ENCODE measurements at regions not wholly inside any gene's neighbourhood (a gene's known extent, or its start where the extent isn't known, plus 50 kb on each side); places are given as distances from the start of the nearest gene placed in this dataset.
"Not testable (repeated sequence)": the region's sequence is repeated elsewhere in the genome, so short reads cannot be mapped to it uniquely, and the experiment has no call there.

GRCh38 chr10:36995806-36996205, 129.6 kb upstream of the ANKRD30A start:
- not testable (repeated sequence) for H3K27ac ChIP-seq (ENCODE audit: low read depth, low read length); H3K9me3 ChIP-seq (ENCODE audit: control insufficient read depth in 1 of 2, low read length in 2 of 2); H3K27me3 ChIP-seq (ENCODE audit: control insufficient read depth in 1 of 2, insufficient read depth in 2 of 2, low read length in 2 of 2); H3K4me3 ChIP-seq (ENCODE audit: low read depth in 1 of 2, low read length in 2 of 2); H3K9ac ChIP-seq (ENCODE audit: low read depth in 1 of 2, low read length in 2 of 2); H3K36me3 ChIP-seq (ENCODE audit: control insufficient read depth in 1 of 2, insufficient read depth in 2 of 2, low read length in 2 of 2); H3K4me1 ChIP-seq (ENCODE audit: control insufficient read depth in 1 of 2, insufficient read depth in 2 of 2, low read length in 2 of 2)

GRCh38 chr10:36994886-36995285, 130.5 kb upstream of the ANKRD30A start:
- H3K27me3 ChIP-seq (ENCODE audit: control insufficient read depth in 1 of 2, insufficient read depth in 2 of 2, low read length in 2 of 2), result no peaks in the 10 kb centered on the region
- H3K9ac ChIP-seq (ENCODE audit: low read depth in 1 of 2, low read length in 2 of 2), result no peak overlapping the region
- H3K4me3 ChIP-seq (ENCODE audit: low read depth in 1 of 2, low read length in 2 of 2), result no peak overlapping the region
- H3K27ac ChIP-seq (ENCODE audit: low read depth, low read length), result no peak overlapping the region
- H3K9me3 ChIP-seq (ENCODE audit: control insufficient read depth in 1 of 2, low read length in 2 of 2), result peaks cover 2 to 6% of the 10 kb centered on the region in 2 donors
- H3K36me3 ChIP-seq (ENCODE audit: control insufficient read depth in 1 of 2, insufficient read depth in 2 of 2, low read length in 2 of 2), result no peaks in the 10 kb centered on the region
- no peaks in the 10 kb centered on the region for H3K4me1 ChIP-seq (ENCODE audit: control insufficient read depth in 1 of 2, insufficient read depth in 2 of 2, low read length in 2 of 2)

GRCh38 chr10:36989233-36989632, 136.2 kb upstream of the ANKRD30A start:
- Histone ChIP-seq H3K36me3 (ENCODE audit: control insufficient read depth in 1 of 2, insufficient read depth in 2 of 2, low read length in 2 of 2) (no peaks in the 10 kb centered on the region), H3K9me3 (ENCODE audit: control insufficient read depth in 1 of 2, low read length in 2 of 2) (peaks cover 7 to 10% of the 10 kb centered on the region in 2 donors), H3K9ac (ENCODE audit: low read depth in 1 of 2, low read length in 2 of 2) (no peak overlapping the region), H3K4me1 (ENCODE audit: control insufficient read depth in 1 of 2, insufficient read depth in 2 of 2, low read length in 2 of 2) (no peaks in the 10 kb centered on the region), H3K27ac (ENCODE audit: low read depth, low read length) (no peak overlapping the region), H3K4me3 (ENCODE audit: low read depth in 1 of 2, low read length in 2 of 2) (no peak overlapping the region), H3K27me3 (ENCODE audit: control insufficient read depth in 1 of 2, insufficient read depth in 2 of 2, low read length in 2 of 2) (no peaks in the 10 kb centered on the region)

GRCh38 chr10:36946598-36946997, 178.8 kb upstream of the ANKRD30A start:
- Histone ChIP-seq H3K9me3 (ENCODE audit: control insufficient read depth in 1 of 2, low read length in 2 of 2) (peaks cover 3 to 10% of the 10 kb centered on the region in 2 donors), H3K36me3 (ENCODE audit: control insufficient read depth in 1 of 2, insufficient read depth in 2 of 2, low read length in 2 of 2) (no peaks in the 10 kb centered on the region), H3K27me3 (ENCODE audit: control insufficient read depth in 1 of 2, insufficient read depth in 2 of 2, low read length in 2 of 2) (no peaks in the 10 kb centered on the region), H3K27ac (ENCODE audit: low read depth, low read length) (no peak overlapping the region), H3K4me1 (ENCODE audit: control insufficient read depth in 1 of 2, insufficient read depth in 2 of 2, low read length in 2 of 2) (no peaks in the 10 kb centered on the region), H3K9ac (ENCODE audit: low read depth in 1 of 2, low read length in 2 of 2) (no peak overlapping the region), H3K4me3 (ENCODE audit: low read depth in 1 of 2, low read length in 2 of 2) (no peak overlapping the region)

- Histone ChIP-seq H3K9ac (ENCODE audit: low read depth in 1 of 2, low read length in 2 of 2) (no peak overlapping the region), H3K9me3 (ENCODE audit: control insufficient read depth in 1 of 2, low read length in 2 of 2) (peaks cover 3 to 10% of the 10 kb centered on the region in 2 donors), H3K27ac (ENCODE audit: low read depth, low read length) (no peak overlapping the region), H3K4me3 (ENCODE audit: low read depth in 1 of 2, low read length in 2 of 2) (no peak overlapping the region), H3K27me3 (ENCODE audit: control insufficient read depth in 1 of 2, insufficient read depth in 2 of 2, low read length in 2 of 2) (no peaks in the 10 kb centered on the region), H3K4me1 (ENCODE audit: control insufficient read depth in 1 of 2, insufficient read depth in 2 of 2, low read length in 2 of 2) (no peaks in the 10 kb centered on the region), H3K36me3 (ENCODE audit: control insufficient read depth in 1 of 2, insufficient read depth in 2 of 2, low read length in 2 of 2) (no peaks in the 10 kb centered on the region)
Measured at GRCh38 chr10:36943544-36943943, 181.9 kb upstream of the ANKRD30A start.

GRCh38 chr10:36942616-36943015, 182.8 kb upstream of the ANKRD30A start:
- no peak overlapping the region for H3K4me3 ChIP-seq (ENCODE audit: low read depth in 1 of 2, low read length in 2 of 2)
- no peaks in the 10 kb centered on the region for H3K27me3 ChIP-seq (ENCODE audit: control insufficient read depth in 1 of 2, insufficient read depth in 2 of 2, low read length in 2 of 2)
- H3K36me3 ChIP-seq (ENCODE audit: control insufficient read depth in 1 of 2, insufficient read depth in 2 of 2, low read length in 2 of 2), result no peaks in the 10 kb centered on the region
- H3K4me1 ChIP-seq (ENCODE audit: control insufficient read depth in 1 of 2, insufficient read depth in 2 of 2, low read length in 2 of 2), result no peaks in the 10 kb centered on the region
- no peak overlapping the region for H3K9ac ChIP-seq (ENCODE audit: low read depth in 1 of 2, low read length in 2 of 2)
- peaks cover 3 to 10% of the 10 kb centered on the region in 2 donors for H3K9me3 ChIP-seq (ENCODE audit: control insufficient read depth in 1 of 2, low read length in 2 of 2)
- H3K27ac ChIP-seq (ENCODE audit: low read depth, low read length), result no peak overlapping the region

GRCh38 chr10:36903040-36903439, 222.4 kb upstream of the ANKRD30A start:
- Histone ChIP-seq H3K27me3 (ENCODE audit: control insufficient read depth in 1 of 2, insufficient read depth in 2 of 2, low read length in 2 of 2) (no peaks in the 10 kb centered on the region), H3K9me3 (ENCODE audit: control insufficient read depth in 1 of 2, low read length in 2 of 2) (peaks cover 7 to 14% of the 10 kb centered on the region in 2 donors), H3K9ac (ENCODE audit: low read depth in 1 of 2, low read length in 2 of 2) (no peak overlapping the region), H3K4me1 (ENCODE audit: control insufficient read depth in 1 of 2, insufficient read depth in 2 of 2, low read length in 2 of 2) (no peaks in the 10 kb centered on the region), H3K4me3 (ENCODE audit: low read depth in 1 of 2, low read length in 2 of 2) (no peak overlapping the region), H3K27ac (ENCODE audit: low read depth, low read length) (no peak overlapping the region), H3K36me3 (ENCODE audit: control insufficient read depth in 1 of 2, insufficient read depth in 2 of 2, low read length in 2 of 2) (no peaks in the 10 kb centered on the region)

- no peaks in the 10 kb centered on the region for H3K4me1 ChIP-seq (ENCODE audit: control insufficient read depth in 1 of 2, insufficient read depth in 2 of 2, low read length in 2 of 2)
- H3K27me3 ChIP-seq (ENCODE audit: control insufficient read depth in 1 of 2, insufficient read depth in 2 of 2, low read length in 2 of 2), result no peaks in the 10 kb centered on the region
- H3K4me3 ChIP-seq (ENCODE audit: low read depth in 1 of 2, low read length in 2 of 2), result no peak overlapping the region
- no peak overlapping the region for H3K27ac ChIP-seq (ENCODE audit: low read depth, low read length)
- H3K9ac ChIP-seq (ENCODE audit: low read depth in 1 of 2, low read length in 2 of 2), result no peak overlapping the region
- H3K9me3 ChIP-seq (ENCODE audit: control insufficient read depth in 1 of 2, low read length in 2 of 2), result peaks cover 7 to 8% of the 10 kb centered on the region in 2 donors
- H3K36me3 ChIP-seq (ENCODE audit: control insufficient read depth in 1 of 2, insufficient read depth in 2 of 2, low read length in 2 of 2), result no peaks in the 10 kb centered on the region
Measured at GRCh38 chr10:36899652-36900051, 225.7 kb upstream of the ANKRD30A start.

GRCh38 chr10:36888925-36889573, 236.3 kb upstream of the ANKRD30A start:
- H3K4me1 ChIP-seq (ENCODE audit: control insufficient read depth in 1 of 2, insufficient read depth in 2 of 2, low read length in 2 of 2), result no peaks in the 10 kb centered on the region
- H3K27me3 ChIP-seq (ENCODE audit: control insufficient read depth in 1 of 2, insufficient read depth in 2 of 2, low read length in 2 of 2), result no peaks in the 10 kb centered on the region
- H3K4me3 ChIP-seq (ENCODE audit: low read depth in 1 of 2, low read length in 2 of 2), result no peak overlapping the region
- no peaks in the 10 kb centered on the region for H3K9me3 ChIP-seq (ENCODE audit: control insufficient read depth in 1 of 2, low read length in 2 of 2)
- no peaks in the 10 kb centered on the region for H3K36me3 ChIP-seq (ENCODE audit: control insufficient read depth in 1 of 2, insufficient read depth in 2 of 2, low read length in 2 of 2)
- no peak overlapping the region for H3K9ac ChIP-seq (ENCODE audit: low read depth in 1 of 2, low read length in 2 of 2)
- no peak overlapping the region for H3K27ac ChIP-seq (ENCODE audit: low read depth, low read length)

- no peak overlapping the region for H3K4me3 ChIP-seq (ENCODE audit: low read depth in 1 of 2, low read length in 2 of 2)
- no peaks in the 10 kb centered on the region for H3K36me3 ChIP-seq (ENCODE audit: control insufficient read depth in 1 of 2, insufficient read depth in 2 of 2, low read length in 2 of 2)
- H3K9ac ChIP-seq (ENCODE audit: low read depth in 1 of 2, low read length in 2 of 2), result no peak overlapping the region
- H3K27me3 ChIP-seq (ENCODE audit: control insufficient read depth in 1 of 2, insufficient read depth in 2 of 2, low read length in 2 of 2), result no peaks in the 10 kb centered on the region
- no peak overlapping the region for H3K27ac ChIP-seq (ENCODE audit: low read depth, low read length)
- H3K4me1 ChIP-seq (ENCODE audit: control insufficient read depth in 1 of 2, insufficient read depth in 2 of 2, low read length in 2 of 2), result no peaks in the 10 kb centered on the region
- H3K9me3 ChIP-seq (ENCODE audit: control insufficient read depth in 1 of 2, low read length in 2 of 2), result no peaks in the 10 kb centered on the region
Measured at GRCh38 chr10:36886303-36886891, 239.0 kb upstream of the ANKRD30A start.
